ENCODE measurements at regions not wholly inside any gene's neighbourhood (a gene's known extent, or its start where the extent isn't known, plus 50 kb on each side); places are given as distances from the start of the nearest gene placed in this dataset.

GRCh38 chr11:69545976-69546617, 64.6 kb downstream of the LINC01488 start:
- WGBS = 94% methylated on average over 18 of the region's 18 CpGs
- H3K4me1 ChIP-seq (ENCODE audit: control insufficient read depth in 2 of 2, insufficient read depth in 2 of 2, low read length in 2 of 2) = no peaks in the 10 kb centered on the region
- no peak for DNase-seq (ENCODE audit: low read depth in 6 of 9, low spot score in 9 of 9)
- H3K9me3 ChIP-seq (ENCODE audit: control insufficient read depth in 2 of 2, insufficient read depth in 1 of 2, low read length in 1 of 2) = peaks cover 0 to 3% of the 10 kb centered on the region in 2 donors
- H3K4me3 ChIP-seq (ENCODE audit: low read length in 2 of 2) = no peak overlapping the region
- no peak overlapping the region for H3K27ac ChIP-seq (ENCODE audit: low read depth in 1 of 2, low read length in 1 of 2)
- no peaks in the 10 kb centered on the region for H3K36me3 ChIP-seq (ENCODE audit: control insufficient read depth in 2 of 2, insufficient read depth in 2 of 2, low read length in 1 of 2)
- H3K27me3 ChIP-seq (ENCODE audit: control insufficient read depth in 2 of 2, insufficient read depth in 1 of 2, low read length in 1 of 2) = peaks cover 0 to 6% of the 10 kb centered on the region in 2 donors

- no peak for DNase-seq (ENCODE audit: low read depth in 6 of 9, low spot score in 9 of 9)
- Histone ChIP-seq H3K9me3 (ENCODE audit: control insufficient read depth in 2 of 2, insufficient read depth in 1 of 2, low read length in 1 of 2) (peaks cover 0 to 3% of the 10 kb centered on the region in 2 donors), H3K4me1 (ENCODE audit: control insufficient read depth in 2 of 2, insufficient read depth in 2 of 2, low read length in 2 of 2) (no peaks in the 10 kb centered on the region), H3K36me3 (ENCODE audit: control insufficient read depth in 2 of 2, insufficient read depth in 2 of 2, low read length in 1 of 2) (no peaks in the 10 kb centered on the region), H3K27ac (ENCODE audit: low read depth in 1 of 2, low read length in 1 of 2) (no peak overlapping the region), H3K27me3 (ENCODE audit: control insufficient read depth in 2 of 2, insufficient read depth in 1 of 2, low read length in 1 of 2) (peaks cover 0 to 3% of the 10 kb centered on the region in 2 donors), H3K4me3 (ENCODE audit: low read length in 2 of 2) (no peak overlapping the region)
- 89% methylated on average over 16 of the region's 16 CpGs for whole genome bisulfite sequencing
Observed at GRCh38 chr11:69546735-69547370, 65.4 kb downstream of the LINC01488 start.

- Histone ChIP-seq H3K4me1 (ENCODE audit: control insufficient read depth in 2 of 2, insufficient read depth in 2 of 2, low read length in 2 of 2) (no peaks in the 10 kb centered on the region), H3K27me3 (ENCODE audit: control insufficient read depth in 2 of 2, insufficient read depth in 1 of 2, low read length in 1 of 2) (peaks cover under 1 to 18% of the 10 kb centered on the region in 2 donors), H3K9me3 (ENCODE audit: control insufficient read depth in 2 of 2, insufficient read depth in 1 of 2, low read length in 1 of 2) (peaks cover 0 to 3% of the 10 kb centered on the region in 2 donors), H3K4me3 (ENCODE audit: low read length in 2 of 2) (no peak overlapping the region), H3K27ac (ENCODE audit: low read depth in 1 of 2, low read length in 1 of 2) (no peak overlapping the region), H3K36me3 (ENCODE audit: control insufficient read depth in 2 of 2, insufficient read depth in 2 of 2, low read length in 1 of 2) (no peaks in the 10 kb centered on the region)
- WGBS = 91% methylated on average over 1 of the region's 1 CpG
- DNase-seq (ENCODE audit: low read depth in 6 of 9, low spot score in 9 of 9) = no peak
Observed at GRCh38 chr11:69550846-69551245, 69.4 kb downstream of the LINC01488 start.

GRCh38 chr11:69551963-69552362, 70.5 kb downstream of the LINC01488 start:
- no peaks in the 10 kb centered on the region for H3K4me1 ChIP-seq (ENCODE audit: control insufficient read depth in 2 of 2, insufficient read depth in 2 of 2, low read length in 2 of 2)
- H3K27ac ChIP-seq (ENCODE audit: low read depth in 1 of 2, low read length in 1 of 2) = no peak overlapping the region
- WGBS = 94% methylated on average over 5 of the region's 5 CpGs
- H3K36me3 ChIP-seq (ENCODE audit: control insufficient read depth in 2 of 2, insufficient read depth in 2 of 2, low read length in 1 of 2) = no peaks in the 10 kb centered on the region
- H3K27me3 ChIP-seq (ENCODE audit: control insufficient read depth in 2 of 2, insufficient read depth in 1 of 2, low read length in 1 of 2) = peaks cover 2 to 25% of the 10 kb centered on the region in 2 donors
- no peak overlapping the region for H3K4me3 ChIP-seq (ENCODE audit: low read length in 2 of 2)
- DNase-seq (ENCODE audit: low read depth in 6 of 9, low spot score in 9 of 9) = no peak
- peaks cover 0 to 3% of the 10 kb centered on the region in 2 donors for H3K9me3 ChIP-seq (ENCODE audit: control insufficient read depth in 2 of 2, insufficient read depth in 1 of 2, low read length in 1 of 2)

DNA sequence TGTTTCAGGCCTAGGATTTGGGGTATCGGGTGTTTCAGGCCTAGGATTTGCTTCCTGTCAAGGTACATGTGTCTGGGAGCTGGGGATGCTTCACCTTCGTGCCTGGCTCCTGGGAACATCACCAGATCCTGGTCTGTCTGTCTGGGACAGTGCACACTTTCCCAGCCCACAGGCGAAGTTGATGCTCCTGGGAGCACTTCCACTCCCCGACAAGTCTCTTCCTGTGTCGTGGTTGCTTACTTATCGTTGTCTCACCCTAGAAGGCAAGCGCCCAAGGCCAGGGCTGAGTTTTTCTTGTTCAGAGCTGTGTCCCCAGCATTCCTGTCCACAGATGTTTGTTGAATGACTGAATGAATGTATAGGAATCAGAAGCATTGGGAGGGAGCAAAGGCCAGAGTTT, 71.5 kb downstream of the LINC01488 start:
- Histone ChIP-seq H3K36me3 (ENCODE audit: control insufficient read depth in 2 of 2, insufficient read depth in 2 of 2, low read length in 1 of 2) (no peaks in the 10 kb centered on the region), H3K27ac (ENCODE audit: low read depth in 1 of 2, low read length in 1 of 2) (no peak overlapping the region), H3K9me3 (ENCODE audit: control insufficient read depth in 2 of 2, insufficient read depth in 1 of 2, low read length in 1 of 2) (peaks cover 0 to 3% of the 10 kb centered on the region in 2 donors), H3K4me3 (ENCODE audit: low read length in 2 of 2) (no peak overlapping the region), H3K4me1 (ENCODE audit: control insufficient read depth in 2 of 2, insufficient read depth in 2 of 2, low read length in 2 of 2) (peaks cover 0 to 5% of the 10 kb centered on the region in 2 donors), H3K27me3 (ENCODE audit: control insufficient read depth in 2 of 2, insufficient read depth in 1 of 2, low read length in 1 of 2) (peaks cover 2 to 32% of the 10 kb centered on the region in 2 donors)
- no peak for DNase-seq (ENCODE audit: low read depth in 6 of 9, low spot score in 9 of 9)
- 90% methylated on average over 7 of the region's 7 CpGs for WGBS

- Histone ChIP-seq H3K36me3 (ENCODE audit: control insufficient read depth in 2 of 2, insufficient read depth in 2 of 2, low read length in 1 of 2) (no peaks in the 10 kb centered on the region), H3K27me3 (ENCODE audit: control insufficient read depth in 2 of 2, insufficient read depth in 1 of 2, low read length in 1 of 2) (peaks cover 2 to 32% of the 10 kb centered on the region in 2 donors), H3K4me1 (ENCODE audit: control insufficient read depth in 2 of 2, insufficient read depth in 2 of 2, low read length in 2 of 2) (peaks cover 3 to 12% of the 10 kb centered on the region in 2 donors), H3K4me3 (ENCODE audit: low read length in 2 of 2) (no peak overlapping the region), H3K27ac (ENCODE audit: low read depth in 1 of 2, low read length in 1 of 2) (no peak overlapping the region), H3K9me3 (ENCODE audit: control insufficient read depth in 2 of 2, insufficient read depth in 1 of 2, low read length in 1 of 2) (peaks cover 0 to 3% of the 10 kb centered on the region in 2 donors)
- DNase-seq (ENCODE audit: low read depth in 6 of 9, low spot score in 9 of 9) = no peak
- 98% methylated on average over 14 of the region's 14 CpGs for WGBS
Observed at GRCh38 chr11:69553416-69554357, 72.2 kb downstream of the LINC01488 start.

DNA sequence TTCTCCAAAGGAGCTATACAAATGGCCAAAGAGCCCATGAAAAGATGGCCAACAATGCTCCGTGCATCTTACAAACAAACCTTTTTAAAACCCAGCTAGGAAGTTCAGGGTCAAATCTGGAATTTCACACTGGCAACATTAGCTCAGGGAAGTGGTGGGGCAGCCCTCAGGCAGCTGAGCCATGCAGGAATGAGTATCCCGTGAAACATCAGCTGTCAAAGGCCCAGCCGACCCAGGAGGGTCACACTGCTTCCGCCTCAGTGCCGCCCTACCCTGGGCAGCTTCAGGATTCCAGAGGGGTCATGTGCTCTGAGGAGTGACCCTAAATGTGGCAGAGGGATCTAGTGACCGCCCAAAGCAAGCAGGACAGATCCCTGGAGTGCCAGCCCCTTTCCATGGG, 73.4 kb downstream of the LINC01488 start:
- H3K36me3 ChIP-seq (ENCODE audit: control insufficient read depth in 2 of 2, insufficient read depth in 2 of 2, low read length in 1 of 2) = no peaks in the 10 kb centered on the region
- DNase-seq (ENCODE audit: low read depth in 6 of 9, low spot score in 9 of 9) = no peak
- no peak overlapping the region for H3K4me3 ChIP-seq (ENCODE audit: low read length in 2 of 2)
- peaks cover 0 to 3% of the 10 kb centered on the region in 2 donors for H3K9me3 ChIP-seq (ENCODE audit: control insufficient read depth in 2 of 2, insufficient read depth in 1 of 2, low read length in 1 of 2)
- H3K27ac ChIP-seq (ENCODE audit: low read depth in 1 of 2, low read length in 1 of 2) = no peak overlapping the region
- WGBS = 94% methylated on average over 6 of the region's 6 CpGs
- peaks cover 2 to 43% of the 10 kb centered on the region in 2 donors for H3K27me3 ChIP-seq (ENCODE audit: control insufficient read depth in 2 of 2, insufficient read depth in 1 of 2, low read length in 1 of 2)
- peaks cover 5 to 21% of the 10 kb centered on the region in 2 donors for H3K4me1 ChIP-seq (ENCODE audit: control insufficient read depth in 2 of 2, insufficient read depth in 2 of 2, low read length in 2 of 2)

- Histone ChIP-seq H3K36me3 (ENCODE audit: control insufficient read depth in 2 of 2, insufficient read depth in 2 of 2, low read length in 1 of 2) (no peaks in the 10 kb centered on the region), H3K9me3 (ENCODE audit: control insufficient read depth in 2 of 2, insufficient read depth in 1 of 2, low read length in 1 of 2) (no peaks in the 10 kb centered on the region), H3K27me3 (ENCODE audit: control insufficient read depth in 2 of 2, insufficient read depth in 1 of 2, low read length in 1 of 2) (peaks cover 7 to 54% of the 10 kb centered on the region in 2 donors), H3K4me1 (ENCODE audit: control insufficient read depth in 2 of 2, insufficient read depth in 2 of 2, low read length in 2 of 2) (peaks cover 5 to 21% of the 10 kb centered on the region in 2 donors), H3K4me3 (ENCODE audit: low read length in 2 of 2) (no peak overlapping the region), H3K27ac (ENCODE audit: low read depth in 1 of 2, low read length in 1 of 2) (no peak overlapping the region)
- WGBS = 97% methylated on average over 7 of the region's 7 CpGs
- DNase-seq (ENCODE audit: low read depth in 6 of 9, low spot score in 9 of 9) = no peak
Observed at GRCh38 chr11:69557266-69557665, 75.8 kb downstream of the LINC01488 start.
